ENCODE measurements at regions not wholly inside any gene's neighbourhood (a gene's known extent, or its start where the extent isn't known, plus 50 kb on each side); places are given as distances from the start of the nearest gene placed in this dataset.

GRCh38 chr3:498487-498886 is 301.9 kb downstream of the CHL1 start:
- no peak for TF ChIP-seq POLR2A (IDR thresholded peaks at IDR 0.05; ENCODE audit: low read length)
- TF ChIP-seq GATA1 (IDR thresholded peaks at IDR 0.05; ENCODE audit: low read depth, low read length) = no peak

Data from erythroblast (primary cell).